ENCODE measurements at regions not wholly inside any gene's neighbourhood (a gene's known extent, or its start where the extent isn't known, plus 50 kb on each side); places are given as distances from the start of the nearest gene placed in this dataset.

- TF ChIP-seq CTCF (IDR thresholded peaks at IDR 0.05; ENCODE audit: low read depth, low read length) = no peak
- Histone ChIP-seq H3K4me3 (ENCODE audit: low read depth, low read length) (no peak overlapping the region), H3K27me3 (ENCODE audit: control insufficient read depth, insufficient read depth, low read length) (no peaks in the 10 kb centered on the region), H3K27ac (ENCODE audit: low read depth, low read length) (no peak overlapping the region), H3K9me3 (ENCODE audit: control insufficient read depth, insufficient read depth, low read length) (no peaks in the 10 kb centered on the region; the same call in 1 of the 2 replicates)
- DNase-seq (ENCODE audit: low read depth, low spot score) = no peak
- CTCF ChIA-PET = no interaction called here
- POLR2A ChIA-PET = no interaction called here
Measured at GRCh38 chr16:79865918-79866317, 265.4 kb upstream of the MAF start.

- CTCF ChIA-PET = no interaction called here
Measured at GRCh38 chr16:79864781-79865391, 264.3 kb upstream of the MAF start.

DNA sequence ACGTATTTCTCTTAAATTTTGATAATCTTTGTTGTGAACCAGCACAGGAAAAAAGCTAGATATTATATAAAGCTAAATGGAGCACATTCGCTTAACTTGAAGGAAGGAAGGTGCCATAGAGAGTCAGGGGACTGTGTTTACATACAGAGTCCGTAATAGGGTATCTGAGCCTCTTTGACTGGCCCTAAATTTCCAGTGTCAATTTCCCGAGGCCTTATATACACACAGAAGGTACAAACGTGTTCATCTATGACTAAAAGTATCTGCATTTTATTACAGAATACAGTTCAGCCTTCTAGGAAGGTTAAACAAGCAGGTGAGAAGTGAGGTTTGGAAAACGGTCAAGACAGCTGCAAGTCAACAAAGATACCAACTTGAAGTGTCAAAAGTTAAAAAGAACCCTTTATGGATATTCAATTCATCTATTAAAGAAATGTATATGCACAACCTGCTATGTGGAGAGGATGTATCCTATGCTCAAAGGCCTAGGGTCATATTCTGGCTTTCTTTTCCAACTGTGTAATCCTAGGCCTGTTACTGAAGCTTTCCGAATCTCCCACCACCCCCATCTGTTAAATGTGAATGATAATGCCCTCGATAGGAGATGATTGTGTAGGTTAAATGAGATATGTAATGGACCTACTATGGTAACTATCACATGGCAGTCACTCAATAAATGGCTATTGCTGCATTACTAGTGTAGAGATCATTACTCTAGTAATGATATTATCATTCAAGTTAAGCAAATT is 263.7 kb upstream of the MAF start:
- no peak for DNase-seq (ENCODE audit: low read depth, low spot score)
- no peak for TF ChIP-seq CTCF (IDR thresholded peaks at IDR 0.05; ENCODE audit: low read depth, low read length)
- H3K4me3 ChIP-seq (ENCODE audit: low read depth, low read length) = no peak overlapping the region
- no peaks in the 10 kb centered on the region; the same call in 1 of the 2 replicates for H3K9me3 ChIP-seq (ENCODE audit: control insufficient read depth, insufficient read depth, low read length)
- ChIA-PET CTCF (no interaction called here), POLR2A (no interaction called here)
- no peak overlapping the region for H3K27ac ChIP-seq (ENCODE audit: low read depth, low read length)
- H3K27me3 ChIP-seq (ENCODE audit: control insufficient read depth, insufficient read depth, low read length) = no peaks in the 10 kb centered on the region

More at GRCh38 chr16:79864781-79865391, 264.3 kb upstream of the MAF start:
- H3K27ac ChIP-seq (ENCODE audit: low read depth, low read length) = no peak overlapping the region
- POLR2A ChIA-PET = no interaction called here
- H3K9me3 ChIP-seq (ENCODE audit: control insufficient read depth, insufficient read depth, low read length) = no peaks in the 10 kb centered on the region; the same call in 1 of the 2 replicates
- no peak for DNase-seq (ENCODE audit: low read depth, low spot score)
- TF ChIP-seq CTCF (IDR thresholded peaks at IDR 0.05; ENCODE audit: low read depth, low read length) = no peak
- no peak overlapping the region for H3K4me3 ChIP-seq (ENCODE audit: low read depth, low read length)
- H3K27me3 ChIP-seq (ENCODE audit: control insufficient read depth, insufficient read depth, low read length) = no peaks in the 10 kb centered on the region

DNA sequence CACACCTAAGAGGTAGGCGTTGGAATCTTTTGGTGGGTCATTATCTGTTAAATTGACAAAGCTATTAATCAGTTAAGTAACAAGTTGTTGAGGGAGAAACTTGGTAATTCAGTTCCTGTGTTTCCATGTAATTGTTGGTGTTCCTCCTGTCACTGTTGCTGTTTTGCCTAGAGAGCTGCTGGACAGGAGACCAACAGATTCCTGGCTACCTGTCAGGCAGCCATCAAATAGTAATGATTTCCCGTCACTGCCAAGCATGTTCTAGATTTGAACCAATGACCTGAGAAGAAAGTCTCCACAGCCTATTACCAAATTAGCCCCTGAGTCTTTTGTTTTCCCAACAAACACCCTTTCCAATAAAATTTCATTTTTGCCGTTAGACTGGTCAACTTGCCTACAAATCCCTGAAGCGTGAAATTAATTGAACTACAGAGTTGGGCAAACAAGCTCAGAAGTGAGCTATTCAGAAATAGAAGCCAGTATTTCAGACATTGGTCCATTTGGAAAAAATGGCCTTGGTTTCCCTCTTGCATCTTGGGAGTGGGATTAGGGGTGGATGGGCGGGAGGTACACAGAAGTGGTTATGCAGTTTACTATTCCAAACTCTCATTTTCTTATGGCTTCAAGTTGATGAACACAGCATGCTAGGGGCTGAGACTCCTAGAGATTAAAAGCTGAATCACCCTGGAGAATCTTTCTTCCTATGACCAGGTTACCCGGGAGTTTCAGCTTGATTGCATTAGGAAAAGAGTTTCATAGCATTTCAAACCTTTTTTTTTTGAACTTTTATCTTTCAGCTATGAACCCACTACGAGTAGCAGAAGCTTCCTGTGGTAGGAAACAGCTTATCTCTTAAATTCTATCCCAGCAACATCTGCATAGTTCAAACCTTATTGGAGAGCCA is 262.8 kb upstream of the MAF start:
- Histone ChIP-seq H3K4me3 (ENCODE audit: low read depth, low read length) (no peak overlapping the region), H3K27ac (ENCODE audit: low read depth, low read length) (no peak overlapping the region), H3K9me3 (ENCODE audit: control insufficient read depth, insufficient read depth, low read length) (no peaks in the 10 kb centered on the region; the same call in 1 of the 2 replicates), H3K27me3 (ENCODE audit: control insufficient read depth, insufficient read depth, low read length) (no peaks in the 10 kb centered on the region)
- no peak for DNase-seq (ENCODE audit: low read depth, low spot score)
- ChIA-PET POLR2A (interaction anchor here (0.7 kb wide), 1 partner anchor 289 kb away, joined by 6 read pairs; no protein-coding TSS in a partner anchor), CTCF (no interaction called here)
- no peak for TF ChIP-seq CTCF (IDR thresholded peaks at IDR 0.05; ENCODE audit: low read depth, low read length)
